Natural killer cell (primary cell): ENCODE measurements at regions not wholly inside any gene's neighbourhood (a gene's known extent, or its start where the extent isn't known, plus 50 kb on each side); places are given as distances from the start of the nearest gene placed in this dataset.

Experiments used
- ATAC-seq, 3 donors: fragments of 150-1000 bp in 2 of 3; fragments of 200-7000 bp in 1 of 3; cut with Tn5 transposase; 1 replicate in 1 of 3; 2 replicates in 2 of 3; pipeline ENCODE4 v1.10.0; 2021; ENCODE audit warnings: mild to moderate bottlenecking in 2 of 3, moderate library complexity in 2 of 3
- DNase-seq, 2 donors: peaks; one replicate each; pipeline versions ENCODE4 v3.0.0 to v3.0.0-alpha.2; 2013 to 2021; ENCODE audit warnings: mixed read lengths in 1 of 2
- H3K27ac ChIP-seq: one replicate; pipeline ENCODE4 v1.5.1; 2013; ENCODE audit warnings: mild to moderate bottlenecking, low read length
- H3K27me3 ChIP-seq: one replicate; pipeline ENCODE4 v1.6.1; 2013; ENCODE audit warnings: low read length; ENCODE audit not compliant: control insufficient read depth, insufficient read depth
- H3K36me3 ChIP-seq: one replicate; pipeline ENCODE4 v1.6.1; 2013; ENCODE audit warnings: low read length; ENCODE audit not compliant: control insufficient read depth, insufficient read depth
- H3K4me1 ChIP-seq: one replicate; pipeline ENCODE4 v1.6.1; 2013; ENCODE audit warnings: low read length; ENCODE audit not compliant: control insufficient read depth, insufficient read depth
- H3K4me3 ChIP-seq: one replicate; pipeline ENCODE4 v1.5.1; 2013; ENCODE audit warnings: low read length
- H3K9me3 ChIP-seq: one replicate; pipeline ENCODE4 v1.6.1; 2013; ENCODE audit warnings: low read length; ENCODE audit not compliant: control insufficient read depth, insufficient read depth
- H3K27ac Mint-ChIP-seq, 2 donors: one replicate each; pipeline ENCODE4 v1.8.0; 2022; ENCODE audit warnings: mild to moderate bottlenecking in 2 of 2, mixed read lengths in 2 of 2, moderate library complexity in 1 of 2
- H3K27me3 Mint-ChIP-seq, 2 donors: one replicate each; pipeline ENCODE4 v1.8.0; 2022; ENCODE audit warnings: low read depth in 2 of 2, mixed read lengths in 2 of 2
- H3K36me3 Mint-ChIP-seq: one replicate; pipeline ENCODE4 v1.8.0; 2022; ENCODE audit warnings: mixed read lengths
- H3K4me1 Mint-ChIP-seq, 2 donors: one replicate each; pipeline ENCODE4 v1.8.0; 2022; ENCODE audit warnings: mixed read lengths in 2 of 2
- H3K4me3 Mint-ChIP-seq: one replicate; pipeline ENCODE4 v1.8.0; 2022; ENCODE audit warnings: mild to moderate bottlenecking, moderate library complexity, mixed read lengths
- H3K9me3 Mint-ChIP-seq, 2 donors: one replicate each; pipeline ENCODE4 v1.8.0; 2022; ENCODE audit warnings: mixed read lengths in 2 of 2
- WGBS: methylation state at CpG from one replicate; pipeline ENCODE4 v1.1.7; 2013; ENCODE audit warnings: missing lambda C conversion rate; ENCODE audit not compliant: insufficient coverage; 5-methylcytosine and 5-hydroxymethylcytosine counted together
- intact Hi-C: fragments of 100-400 bp; cut with micrococcal nuclease; formaldehyde crosslinking; loops from one replicate; pipeline ENCODE4 v1.14.2; 2022
- TF ChIP-seq, protein P1 (sequence below): fragments of 200-600 bp; IDR thresholded peaks from one replicate; pipeline ENCODE4 v1.8.0; 2022; ENCODE audit warnings: antibody characterized with exemption

DNA sequence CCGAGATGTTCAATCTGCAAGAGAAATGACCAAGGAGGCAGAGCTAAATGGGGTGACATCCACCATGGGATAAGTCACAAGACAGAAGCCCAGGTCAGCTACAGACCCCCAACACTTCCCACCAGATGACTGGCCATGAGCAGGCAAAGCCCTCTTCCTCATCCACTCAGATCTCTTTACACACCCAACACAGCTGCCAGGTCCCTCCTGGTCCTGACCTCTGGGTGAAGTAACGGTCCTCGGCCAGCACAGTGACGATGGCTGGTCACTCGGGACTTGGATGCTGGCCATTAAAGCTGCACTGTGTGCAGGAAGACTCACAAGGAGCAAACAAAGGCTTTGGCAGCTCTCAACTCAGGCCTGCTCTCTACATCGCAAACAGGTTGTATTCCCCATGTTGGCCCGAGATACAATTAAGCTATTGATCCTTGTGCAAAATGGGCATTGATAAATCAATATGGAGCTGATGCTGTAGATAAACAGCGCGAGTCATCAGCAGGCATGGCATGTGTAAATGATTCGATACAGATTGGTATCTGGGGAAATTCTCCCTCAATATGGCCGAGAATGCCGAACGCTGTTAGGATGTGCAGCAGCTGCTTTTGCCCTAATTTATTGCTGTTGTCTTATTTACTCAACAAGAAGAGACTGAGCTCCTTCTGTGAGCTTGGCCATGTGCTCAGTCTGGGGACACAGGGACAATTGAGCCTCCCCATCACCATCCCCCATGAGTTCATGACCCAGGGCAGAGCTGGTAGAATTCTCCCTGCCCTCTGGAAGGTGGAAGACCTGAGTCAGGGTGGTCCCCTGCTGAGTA lies 98.7 kb downstream of the C5orf15 start:
- Mint-ChIP-seq H3K4me1 (peaks cover 0 to 5% of the 10 kb centered on the region in 2 donors), H3K36me3 (no peaks in the 10 kb centered on the region), H3K9me3 (no peaks in the 10 kb centered on the region), H3K27me3 (peaks cover 21 to 34% of the 10 kb centered on the region in 2 donors), H3K4me3 (no peak overlapping the region), H3K27ac (no peak overlapping the region)
- intact Hi-C loops = loop anchor here (2.0 kb wide), 1 partner anchor 445 kb away; no protein-coding TSS in a partner anchor
- DNase-seq = no peak
- no peak for ATAC-seq
- Histone ChIP-seq H3K27ac (no peak overlapping the region), H3K4me1 (no peaks in the 10 kb centered on the region), H3K36me3 (no peaks in the 10 kb centered on the region), H3K27me3 (no peaks in the 10 kb centered on the region), H3K4me3 (no peak overlapping the region), H3K9me3 (no peaks in the 10 kb centered on the region)
- TF ChIP-seq, protein P1, sequence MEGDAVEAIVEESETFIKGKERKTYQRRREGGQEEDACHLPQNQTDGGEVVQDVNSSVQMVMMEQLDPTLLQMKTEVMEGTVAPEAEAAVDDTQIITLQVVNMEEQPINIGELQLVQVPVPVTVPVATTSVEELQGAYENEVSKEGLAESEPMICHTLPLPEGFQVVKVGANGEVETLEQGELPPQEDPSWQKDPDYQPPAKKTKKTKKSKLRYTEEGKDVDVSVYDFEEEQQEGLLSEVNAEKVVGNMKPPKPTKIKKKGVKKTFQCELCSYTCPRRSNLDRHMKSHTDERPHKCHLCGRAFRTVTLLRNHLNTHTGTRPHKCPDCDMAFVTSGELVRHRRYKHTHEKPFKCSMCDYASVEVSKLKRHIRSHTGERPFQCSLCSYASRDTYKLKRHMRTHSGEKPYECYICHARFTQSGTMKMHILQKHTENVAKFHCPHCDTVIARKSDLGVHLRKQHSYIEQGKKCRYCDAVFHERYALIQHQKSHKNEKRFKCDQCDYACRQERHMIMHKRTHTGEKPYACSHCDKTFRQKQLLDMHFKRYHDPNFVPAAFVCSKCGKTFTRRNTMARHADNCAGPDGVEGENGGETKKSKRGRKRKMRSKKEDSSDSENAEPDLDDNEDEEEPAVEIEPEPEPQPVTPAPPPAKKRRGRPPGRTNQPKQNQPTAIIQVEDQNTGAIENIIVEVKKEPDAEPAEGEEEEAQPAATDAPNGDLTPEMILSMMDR = peak; percentile 41
- 89% methylated on average over 13 of the region's 13 CpGs for WGBS

DNA sequence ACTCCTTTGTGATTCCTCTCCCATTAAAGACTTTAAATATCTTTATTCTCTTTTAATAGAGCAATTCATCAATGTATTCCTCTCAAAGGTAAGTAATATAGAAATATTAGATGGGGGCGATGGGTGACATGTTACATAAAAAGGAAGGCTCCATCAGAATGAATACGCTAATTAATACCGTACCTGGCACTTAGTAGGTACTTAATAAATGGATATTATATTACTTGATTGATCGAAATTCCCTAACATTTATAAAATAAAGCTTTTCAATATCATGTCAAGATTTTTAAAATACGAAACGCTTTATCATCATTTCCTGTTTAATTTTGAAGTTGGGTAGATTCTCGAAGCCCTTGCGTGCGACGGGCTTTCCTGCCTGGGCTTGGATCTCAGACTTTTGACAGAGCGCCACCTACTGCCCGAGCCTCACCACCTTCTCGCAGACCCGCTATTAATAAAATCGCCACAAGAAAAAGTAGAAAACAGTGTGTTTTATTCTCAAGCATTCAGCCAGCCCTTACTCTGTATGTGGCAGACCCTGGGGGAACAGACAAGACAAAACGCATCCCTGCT lies 99.4 kb downstream of the C5orf15 start:
- no peak overlapping the region for H3K4me3 ChIP-seq
- TF ChIP-seq, protein P1 = peak; percentile 58
- no peaks in the 10 kb centered on the region for H3K4me1 ChIP-seq
- H3K27me3 Mint-ChIP-seq = peaks cover 18 to 31% of the 10 kb centered on the region in 2 donors
- H3K36me3 ChIP-seq = no peaks in the 10 kb centered on the region
- H3K36me3 Mint-ChIP-seq = no peaks in the 10 kb centered on the region
- H3K4me1 Mint-ChIP-seq = peaks cover 0 to 5% of the 10 kb centered on the region in 2 donors
- no peaks in the 10 kb centered on the region for H3K9me3 Mint-ChIP-seq
- DNase-seq = peak; percentile 40 to 85
- no peak overlapping the region for H3K4me3 Mint-ChIP-seq
- no peak overlapping the region for H3K27ac Mint-ChIP-seq
- no peaks in the 10 kb centered on the region for H3K27me3 ChIP-seq
- intact Hi-C loops = loop anchor here (2.0 kb wide), 1 partner anchor 444 kb away; no protein-coding TSS in a partner anchor
- 2% methylated on average over 10 of the region's 16 CpGs for WGBS
- no peak overlapping the region for H3K27ac ChIP-seq
- ATAC-seq = peak in 2 of 3 donors; percentile 44 to 78
- no peaks in the 10 kb centered on the region for H3K9me3 ChIP-seq

DNA sequence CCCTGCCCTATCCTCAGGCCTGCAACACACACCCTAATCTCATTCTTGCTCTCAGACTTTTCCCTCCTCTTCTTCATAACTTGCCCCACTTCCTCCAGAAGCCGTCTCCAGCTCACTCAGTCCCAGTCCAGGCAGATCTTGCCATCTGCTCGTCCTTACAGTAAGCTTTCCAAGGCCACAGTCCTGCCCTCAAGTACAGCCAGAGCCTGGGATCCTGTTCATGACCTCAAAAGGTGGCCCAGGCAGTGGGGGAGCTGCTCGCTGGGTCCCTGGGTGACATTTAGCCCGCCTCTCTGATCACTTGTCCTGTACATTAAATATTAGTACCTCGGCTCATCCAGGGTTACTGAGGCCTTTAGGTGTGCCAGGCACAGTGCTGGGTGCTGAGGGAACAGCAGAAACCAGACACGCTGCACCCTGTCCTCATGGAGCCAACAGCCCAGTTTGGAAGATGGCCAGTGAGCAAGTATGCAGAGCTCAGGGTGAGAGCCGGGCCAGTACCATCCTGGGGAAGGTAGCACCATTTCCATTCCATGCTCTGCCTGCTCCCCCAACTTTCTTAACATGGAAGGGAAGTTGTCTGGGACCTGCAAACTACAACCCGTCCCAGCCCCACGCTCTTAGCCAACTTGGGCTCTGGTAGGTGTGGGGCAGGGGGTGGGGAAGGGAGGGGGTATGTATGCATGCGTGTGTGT lies 100.4 kb downstream of the C5orf15 start:
- Mint-ChIP-seq H3K9me3 (no peaks in the 10 kb centered on the region), H3K27ac (no peak overlapping the region), H3K27me3 (peaks cover 14 to 25% of the 10 kb centered on the region in 2 donors), H3K4me3 (no peak overlapping the region), H3K36me3 (no peaks in the 10 kb centered on the region), H3K4me1 (peaks cover 0 to 5% of the 10 kb centered on the region in 2 donors)
- no peak overlapping the region for H3K27ac ChIP-seq
- no peaks in the 10 kb centered on the region for H3K27me3 ChIP-seq
- no peaks in the 10 kb centered on the region for H3K36me3 ChIP-seq
- intact Hi-C loops = loop anchor here (2.0 kb wide), 1 partner anchor 443 kb away; no protein-coding TSS in a partner anchor
- DNase-seq = no peak
- H3K9me3 ChIP-seq = no peaks in the 10 kb centered on the region
- H3K4me1 ChIP-seq = no peaks in the 10 kb centered on the region
- ATAC-seq = no peak
- 91% methylated on average over 9 of the region's 10 CpGs for WGBS
- no peak overlapping the region for H3K4me3 ChIP-seq
- TF ChIP-seq, protein P1 = no peak
